Skin of body (tissue), 1 donor: ENCODE measurements at regions not wholly inside any gene's neighbourhood (a gene's known extent, or its start where the extent isn't known, plus 50 kb on each side); places are given as distances from the start of the nearest gene placed in this dataset.

ENCODE experiments used
- DNase-seq: peaks from one replicate; lab custom pipeline; 2025; lab: John Stamatoyannopoulos, UW

DNA sequence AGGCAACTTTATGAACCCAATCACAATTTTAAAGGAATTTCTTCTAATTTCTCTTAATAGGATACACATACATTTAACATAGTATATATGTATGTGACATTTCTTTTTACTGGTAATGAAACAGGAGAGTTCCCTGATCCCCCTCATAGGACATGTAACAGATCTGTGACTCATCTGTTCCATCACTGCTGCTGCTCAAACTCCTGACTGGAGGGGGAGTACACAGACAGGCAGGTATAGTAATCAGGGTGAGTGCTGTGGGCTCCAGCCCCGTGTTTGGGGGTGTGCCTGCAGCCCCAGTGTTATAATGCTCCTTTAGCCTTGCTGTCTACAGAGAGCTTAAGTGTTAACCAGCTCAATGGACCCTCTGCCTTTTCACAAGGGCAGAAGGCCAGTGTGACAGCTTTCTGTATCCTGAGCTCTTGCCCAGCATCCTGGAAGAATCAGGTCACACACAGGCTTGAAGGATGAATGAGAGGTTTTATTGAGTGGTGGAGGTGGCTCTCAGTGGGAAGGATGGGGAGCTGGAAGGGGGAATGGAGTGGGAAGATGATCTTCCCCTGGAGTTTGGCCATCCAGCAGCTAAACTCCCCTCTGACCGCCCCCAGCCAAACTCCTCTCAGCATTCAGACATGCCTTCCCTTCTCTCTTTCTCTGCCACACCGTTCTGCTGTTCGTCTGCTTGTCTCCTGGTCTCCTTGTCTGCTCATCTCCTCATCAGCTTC is 161.3 kb downstream of the ZNF608 start:
- DNase-seq, result no peak

DNA sequence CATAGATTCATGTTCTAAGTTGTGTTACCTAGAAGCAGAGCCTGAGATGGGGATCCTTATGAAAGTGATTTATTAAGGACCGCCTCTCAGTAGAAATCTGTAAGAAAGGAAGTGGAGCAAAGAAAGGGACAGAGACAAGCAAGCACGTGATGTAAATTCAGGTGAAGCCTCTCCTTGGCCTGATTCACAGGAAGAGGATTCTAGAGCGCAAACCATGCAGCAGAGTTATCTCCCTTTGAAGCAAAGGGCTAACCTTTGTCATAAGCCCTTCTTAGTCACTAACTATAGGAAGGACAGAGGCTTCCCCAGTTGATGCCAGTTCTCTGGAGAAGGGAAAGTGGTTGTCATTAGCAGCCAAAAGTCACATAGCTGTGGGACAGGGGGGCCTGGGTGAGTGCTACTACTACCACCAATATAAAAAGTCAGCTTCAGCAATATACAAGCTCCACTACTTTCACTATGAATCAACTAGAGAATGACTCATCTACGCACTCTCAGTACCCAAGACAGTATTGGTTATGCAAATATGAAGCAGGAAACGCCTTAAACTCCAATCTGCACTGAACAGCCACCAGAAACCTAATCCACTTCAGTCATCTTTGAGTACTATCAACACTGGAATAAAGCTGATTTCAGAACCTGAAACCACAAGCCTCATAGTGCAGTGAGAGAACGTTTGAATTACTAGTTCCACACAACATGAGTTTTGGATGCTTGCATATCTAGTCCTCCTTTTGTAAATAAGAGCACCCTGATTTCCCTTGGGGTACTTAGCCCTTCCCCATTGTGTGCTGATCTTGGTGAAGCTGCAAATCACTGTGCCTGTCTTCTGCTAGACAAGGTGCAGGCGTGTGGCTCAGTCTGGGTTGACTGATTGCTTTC is 162.7 kb downstream of the ZNF608 start:
- DNase-seq, result no peak

DNA sequence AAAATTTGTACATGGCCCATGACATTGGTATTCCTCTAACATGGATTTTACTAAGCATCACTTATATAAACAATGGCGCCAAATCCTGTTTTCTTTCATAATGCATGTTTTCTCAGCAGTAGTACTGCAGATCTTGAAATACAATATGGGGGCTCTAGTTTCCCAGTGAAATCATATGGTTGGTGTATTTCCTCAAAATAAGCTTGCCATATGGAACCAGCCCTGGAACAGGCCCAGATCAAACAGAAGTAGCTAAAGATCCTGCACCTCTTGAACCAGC is 163.9 kb downstream of the ZNF608 start:
- DNase-seq, result no peak

DNA sequence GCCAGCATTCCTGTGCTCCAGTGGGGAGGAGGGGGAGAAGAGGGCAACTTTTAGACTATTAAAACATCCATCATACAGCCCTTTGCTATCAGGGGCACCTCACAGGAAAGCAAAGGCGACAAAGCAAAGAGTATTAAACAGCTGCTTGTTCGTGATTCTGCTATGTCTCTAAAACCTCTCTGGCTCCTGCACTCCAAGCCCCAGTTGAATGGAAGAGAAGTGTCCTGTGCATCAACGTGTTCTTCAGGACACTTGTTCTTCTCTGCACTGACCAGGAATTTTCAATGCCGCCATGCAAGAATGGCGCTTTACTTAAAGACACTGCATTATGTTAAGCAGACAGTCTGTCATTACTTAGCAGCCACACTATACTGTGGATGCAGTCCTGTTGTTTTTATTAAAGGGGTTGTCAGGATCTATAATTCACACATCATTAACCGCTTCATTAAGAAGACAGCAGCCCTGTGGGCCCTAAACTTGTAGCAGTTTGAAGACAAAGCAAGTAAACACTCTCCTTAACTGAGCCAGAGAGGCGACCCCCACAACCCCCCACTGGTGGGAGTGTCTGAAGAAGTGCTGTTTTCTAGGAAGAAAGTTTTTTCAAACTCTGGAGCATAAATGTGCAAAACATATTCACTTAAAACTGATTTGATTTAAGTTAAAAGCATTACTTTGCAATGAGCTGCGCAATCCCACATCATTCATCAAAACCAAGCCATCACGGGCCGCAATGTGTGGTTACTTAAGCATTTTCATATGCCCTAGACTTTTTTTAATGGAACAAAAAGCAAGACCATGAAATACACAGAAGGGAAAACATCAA is 164.5 kb downstream of the ZNF608 start:
- peak; percentile 89 for DNase-seq

DNA sequence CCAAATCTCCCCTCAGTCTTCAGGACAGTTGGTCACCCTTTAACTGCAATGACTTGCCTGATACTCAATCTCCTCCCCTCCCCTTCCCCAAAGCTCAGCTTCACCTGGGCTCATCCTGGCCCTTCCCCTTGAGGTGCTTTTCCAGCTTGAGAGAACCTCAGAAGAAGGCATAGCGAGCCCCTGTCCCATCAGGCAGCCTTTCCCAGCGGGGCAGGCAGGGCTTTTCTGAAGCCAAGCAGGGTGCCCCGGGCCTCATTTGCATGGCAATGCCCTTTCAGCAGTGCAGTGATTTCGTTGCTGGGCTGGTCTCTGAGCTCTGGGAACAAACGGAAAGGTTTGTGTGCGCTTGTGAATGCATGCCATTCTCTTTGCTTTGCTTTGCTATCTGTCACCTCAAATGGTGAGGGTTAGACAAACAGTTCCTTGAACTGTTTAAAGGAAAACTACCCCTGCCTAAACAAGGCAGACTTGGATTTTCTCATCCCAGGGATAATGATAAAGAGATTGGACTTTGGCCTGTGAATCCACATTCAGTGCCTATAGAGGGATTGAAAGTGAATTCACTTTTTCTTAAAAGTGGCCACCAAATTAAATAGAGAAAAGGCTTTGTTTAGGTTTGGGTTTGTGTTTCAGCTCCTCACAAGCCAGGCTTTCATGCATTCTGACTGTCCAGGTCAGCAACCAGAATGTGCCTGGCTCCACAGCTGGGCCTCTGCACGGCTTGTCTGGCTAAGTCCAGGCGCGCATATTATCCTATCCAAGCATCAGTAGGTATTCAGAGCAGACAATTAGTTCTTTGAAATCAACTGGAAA is 165.3 kb downstream of the ZNF608 start:
- DNase-seq, result no peak

DNA sequence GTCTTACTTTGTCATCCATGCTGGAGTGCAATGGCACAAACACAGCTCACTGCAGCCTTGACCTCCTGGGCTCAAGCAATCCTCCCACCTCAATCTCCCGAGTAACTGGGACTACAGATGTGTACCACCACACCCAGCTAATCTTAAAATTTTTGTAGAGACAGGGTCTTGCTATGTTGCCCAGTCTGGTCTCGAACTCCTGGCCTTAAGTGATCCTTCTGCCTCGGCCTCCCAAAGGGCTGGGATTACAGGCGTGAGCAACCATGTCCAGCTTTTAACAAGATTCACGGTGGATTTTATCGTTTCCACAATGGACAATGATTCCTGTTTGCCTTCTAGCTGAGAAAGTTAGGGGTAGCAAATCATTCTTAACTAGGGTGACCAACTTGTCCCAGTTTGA is 165.9 kb downstream of the ZNF608 start:
- DNase-seq, result no peak

DNA sequence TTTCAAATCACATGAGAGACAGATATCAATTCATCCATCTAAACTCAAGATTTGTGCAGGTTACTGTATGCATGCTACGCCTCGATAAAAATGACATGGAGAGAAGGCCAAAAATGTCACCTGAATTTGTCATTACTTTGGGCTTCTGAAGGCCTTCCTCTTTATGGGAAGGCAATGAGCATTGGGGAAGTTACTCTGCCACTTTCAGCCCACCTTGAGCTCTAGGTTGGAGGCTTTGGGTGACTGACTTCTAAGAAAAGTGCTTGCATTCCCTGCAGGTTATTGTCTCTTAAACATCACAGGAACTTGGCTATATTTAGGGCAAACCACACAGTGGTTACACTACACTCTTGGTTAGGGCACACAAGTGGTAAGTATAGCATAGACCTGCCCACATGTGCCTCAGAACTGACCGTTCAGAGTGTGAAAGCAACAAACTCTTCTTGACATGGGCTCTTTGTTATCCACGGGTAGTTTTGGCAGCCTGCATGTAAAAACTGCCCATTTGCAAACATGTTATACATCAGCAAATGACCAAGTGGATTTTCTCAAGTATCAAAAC is 169.5 kb downstream of the ZNF608 start:
- no peak for DNase-seq

DNA sequence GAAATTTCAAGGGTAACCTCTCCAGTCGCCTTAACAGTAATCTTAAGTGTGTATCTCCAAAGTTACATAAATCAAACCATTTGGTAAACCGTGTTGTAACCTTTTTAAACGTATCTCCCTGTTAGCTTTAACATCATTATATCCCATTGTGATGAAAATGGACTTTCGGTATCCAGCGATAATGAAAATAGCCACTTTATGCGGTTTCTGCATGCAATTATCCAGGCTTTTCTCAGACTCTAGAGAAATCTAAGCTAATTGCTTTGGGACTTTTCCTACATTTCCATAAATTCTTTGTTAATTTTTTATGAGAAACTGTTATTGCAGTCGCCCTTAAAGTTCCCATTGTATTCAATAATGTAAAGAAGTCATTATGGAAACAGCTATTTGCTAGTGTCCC is 170.7 kb downstream of the ZNF608 start:
- DNase-seq, result no peak

DNA sequence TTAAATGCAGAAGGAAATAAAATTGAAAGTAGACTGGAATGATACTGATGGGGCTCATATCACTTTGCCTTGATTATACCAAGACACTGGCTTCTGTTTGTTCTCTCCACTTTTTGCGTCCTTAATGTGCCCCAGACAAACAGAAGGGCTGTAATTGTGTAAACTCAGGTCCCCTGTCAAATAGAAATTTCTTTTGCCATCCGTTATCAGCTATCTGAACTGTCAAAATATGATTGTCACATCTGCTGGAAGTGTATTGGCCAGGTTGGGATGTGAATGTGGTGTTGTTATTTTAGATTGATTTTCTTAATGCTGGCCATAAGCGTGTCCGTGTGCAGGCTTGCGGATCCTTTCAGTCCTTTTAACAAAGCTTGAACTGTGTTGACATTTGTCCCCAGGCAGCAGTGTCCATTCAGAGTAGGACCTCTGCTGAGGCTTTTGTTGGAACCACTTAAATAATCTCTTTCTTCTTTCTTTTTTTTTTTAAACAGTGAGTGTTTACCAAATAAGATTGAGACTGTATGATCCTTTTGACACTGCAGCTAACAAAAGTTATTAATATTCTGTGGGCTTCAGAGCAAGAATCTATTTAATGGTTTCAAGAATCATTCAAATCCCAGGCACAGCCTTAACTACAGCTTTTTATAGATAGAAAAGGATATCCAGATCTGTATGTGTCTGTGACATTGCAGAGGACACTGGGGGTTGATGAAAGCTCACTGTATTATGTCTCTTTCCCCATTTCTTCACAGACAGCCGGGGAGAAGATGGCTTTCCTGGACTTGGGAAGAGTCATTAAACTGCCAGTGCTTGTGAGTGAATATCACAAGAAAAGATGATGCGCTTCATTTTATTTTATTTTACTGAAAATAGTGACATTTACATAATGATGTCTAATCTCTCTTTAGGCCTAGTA is 171.7 kb downstream of the ZNF608 start:
- no peak for DNase-seq

DNA sequence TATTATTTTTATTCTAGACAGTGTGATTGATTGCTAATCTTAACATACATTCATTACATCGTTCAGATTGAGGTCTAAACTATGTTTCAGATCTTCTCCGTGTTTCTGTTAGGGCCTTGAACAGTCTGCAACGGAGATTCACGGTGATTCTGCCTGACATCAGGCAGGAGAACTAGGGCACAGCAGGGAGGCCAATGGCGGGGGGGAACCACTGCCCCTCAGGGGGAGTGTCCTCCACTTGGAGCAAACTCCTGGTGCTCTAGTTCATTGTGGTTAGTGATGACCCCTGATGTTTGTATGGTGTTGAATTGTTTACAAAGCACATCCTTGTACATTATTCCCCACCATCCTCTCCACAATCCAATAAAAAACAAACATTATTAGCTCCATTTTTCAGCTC is 173.5 kb downstream of the ZNF608 start:
- DNase-seq, result no peak

DNA sequence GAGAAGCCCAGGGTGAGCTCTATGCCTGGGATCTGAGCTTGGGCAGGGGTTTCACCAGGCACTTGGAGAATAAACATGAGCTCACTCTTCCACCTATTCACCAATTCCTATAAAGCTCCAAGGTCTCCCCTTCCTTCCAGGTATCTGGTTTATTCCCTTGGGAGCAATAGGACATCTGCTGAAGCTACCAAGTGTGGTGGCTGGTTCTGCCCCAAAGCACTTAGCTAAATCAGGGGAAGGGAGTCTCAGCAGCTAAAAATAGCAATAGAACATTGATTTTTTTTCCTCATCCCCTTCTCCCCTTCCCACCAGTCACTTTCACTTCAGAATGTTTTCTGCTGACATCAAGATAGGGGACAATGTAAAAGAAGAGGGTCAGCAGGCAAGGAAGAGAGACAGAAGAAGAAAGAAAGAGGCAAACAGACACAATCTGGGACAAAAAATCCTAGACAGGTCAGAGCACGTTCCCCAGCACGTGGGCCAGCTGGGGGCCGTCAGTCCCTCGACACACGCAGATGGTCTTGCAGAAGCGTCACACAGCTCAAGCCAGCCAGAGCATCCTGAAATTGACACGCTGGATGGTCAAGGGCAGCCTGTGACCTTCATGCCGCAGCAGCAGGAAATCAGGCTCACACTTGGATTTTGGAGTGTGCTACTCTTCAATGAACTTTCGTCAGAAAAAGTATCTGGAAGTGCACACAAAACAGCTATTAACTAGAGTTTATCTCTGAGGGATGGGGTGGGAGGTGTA is 176.0 kb downstream of the ZNF608 start:
- no peak for DNase-seq

DNA sequence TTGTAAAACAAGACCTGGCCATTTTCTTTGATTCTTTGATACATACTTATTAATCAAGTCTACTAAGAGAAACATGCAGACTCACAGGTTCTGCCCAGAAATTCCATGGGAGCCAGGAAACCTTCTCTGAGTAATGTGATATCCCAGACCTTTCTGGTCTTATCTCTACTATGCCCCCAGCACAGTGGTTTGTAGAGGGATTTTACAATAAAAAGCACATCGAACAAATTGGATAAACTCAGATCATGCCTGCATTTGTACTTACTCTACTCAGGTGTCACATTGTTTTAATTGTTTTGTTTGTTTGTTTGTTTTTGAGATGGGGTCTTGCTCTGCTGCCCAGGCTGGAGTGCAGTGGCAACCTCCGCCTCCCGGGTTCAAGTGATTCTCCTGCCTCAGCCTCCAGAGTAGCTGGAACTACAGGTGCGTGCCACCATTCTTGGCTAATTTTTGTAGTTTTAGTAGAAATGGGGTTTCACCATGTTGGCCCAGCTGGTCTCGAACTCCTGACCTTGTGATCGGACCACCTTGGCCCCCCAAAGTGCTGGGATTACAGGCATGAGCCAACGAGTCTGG is 179.5 kb downstream of the ZNF608 start:
- DNase-seq, result no peak

DNA sequence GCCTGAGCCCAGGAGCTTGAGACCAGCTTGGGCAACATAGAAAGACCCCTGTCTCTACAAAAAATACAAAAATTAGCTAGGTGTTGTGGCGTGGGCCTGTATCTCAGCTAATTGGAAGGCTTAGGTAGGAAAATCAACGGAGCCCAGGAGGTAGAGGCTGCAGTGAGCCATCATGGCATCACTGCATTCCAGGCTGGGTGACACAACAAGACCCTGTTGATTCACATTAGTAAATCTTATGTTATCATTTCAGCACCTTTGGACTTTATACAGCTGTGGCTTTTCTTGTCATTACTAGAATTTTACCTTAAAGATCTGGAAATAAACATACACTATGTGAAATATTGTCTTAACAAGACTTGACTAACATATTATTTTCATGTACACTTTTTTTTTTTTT is 185.0 kb downstream of the ZNF608 start:
- no peak for DNase-seq

DNA sequence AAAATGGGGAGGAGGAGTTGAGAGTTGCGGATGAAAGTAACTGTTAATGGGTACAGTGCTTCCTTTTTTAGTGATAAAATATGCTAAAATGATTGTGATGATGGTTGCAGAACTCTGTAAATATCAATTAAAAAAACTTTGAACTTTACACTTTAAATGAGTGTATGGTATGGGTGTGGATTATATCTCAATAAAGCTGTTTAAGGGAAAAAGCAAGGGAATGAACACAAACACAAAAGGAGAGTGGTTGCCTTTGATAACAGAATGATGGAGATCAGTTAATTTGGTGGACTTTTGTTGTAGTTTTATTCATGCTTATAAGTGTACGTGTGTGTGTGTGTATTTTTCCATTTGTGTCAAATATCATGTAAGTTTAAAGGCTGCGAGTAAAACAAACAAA is 186.1 kb downstream of the ZNF608 start:
- DNase-seq, result no peak

DNA sequence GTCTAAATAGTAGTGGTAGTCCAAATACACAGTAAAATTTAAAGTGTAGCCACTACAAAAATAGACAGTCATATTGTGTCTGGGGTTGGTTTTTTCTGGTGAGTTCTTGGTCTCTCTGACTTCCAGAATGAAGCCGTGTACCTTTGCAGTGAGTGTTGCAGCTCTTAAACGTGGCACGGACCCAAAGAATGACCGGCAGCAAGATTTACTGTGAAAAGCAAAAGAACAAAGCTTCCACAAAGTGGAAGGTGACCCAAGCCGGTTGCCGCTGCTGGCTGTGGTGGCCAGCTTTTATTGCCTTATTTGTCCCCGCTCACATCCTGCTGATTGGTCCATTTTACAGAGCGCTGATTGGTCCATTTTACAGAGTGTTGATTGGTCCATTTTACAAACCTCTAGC is 188.7 kb downstream of the ZNF608 start:
- no peak for DNase-seq

DNA sequence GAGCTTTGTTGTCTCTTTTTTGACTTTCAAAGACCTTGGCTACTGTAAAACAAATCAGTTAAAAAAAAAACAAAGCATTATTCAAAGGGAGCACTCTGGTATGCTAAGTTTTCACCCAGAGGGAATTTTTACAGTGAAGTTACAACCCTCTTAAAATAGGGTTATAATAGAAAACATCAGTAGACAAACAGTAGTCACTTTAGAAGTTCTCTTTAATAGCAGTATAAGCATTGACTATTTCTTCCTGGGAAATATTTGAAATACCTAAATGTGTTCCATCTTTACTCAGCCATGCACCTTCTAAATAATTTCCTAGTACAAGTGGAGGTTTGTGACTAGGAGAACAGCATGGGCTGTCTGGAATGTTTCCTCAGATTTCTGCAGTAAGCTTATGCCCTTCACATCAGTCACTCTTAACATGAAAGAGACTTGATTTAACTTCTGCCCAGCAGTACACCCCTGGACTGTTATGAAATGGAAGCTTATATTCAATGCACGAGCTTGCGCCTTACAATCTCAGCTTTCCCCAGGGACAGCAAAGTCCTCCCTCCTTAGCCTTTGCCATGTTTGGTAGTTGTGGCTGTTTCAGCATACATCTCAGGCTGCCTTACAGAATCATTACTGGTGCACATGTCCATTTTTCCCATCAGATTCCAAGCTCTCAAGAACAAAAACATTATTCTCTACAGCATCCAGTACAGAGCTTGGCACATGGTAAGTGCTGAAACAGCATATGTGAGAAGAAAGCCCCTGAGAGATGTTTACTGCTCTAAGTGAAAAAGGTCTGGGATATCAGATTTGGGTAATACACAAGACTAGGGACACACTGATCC is 191.5 kb downstream of the ZNF608 start:
- no peak for DNase-seq

DNA sequence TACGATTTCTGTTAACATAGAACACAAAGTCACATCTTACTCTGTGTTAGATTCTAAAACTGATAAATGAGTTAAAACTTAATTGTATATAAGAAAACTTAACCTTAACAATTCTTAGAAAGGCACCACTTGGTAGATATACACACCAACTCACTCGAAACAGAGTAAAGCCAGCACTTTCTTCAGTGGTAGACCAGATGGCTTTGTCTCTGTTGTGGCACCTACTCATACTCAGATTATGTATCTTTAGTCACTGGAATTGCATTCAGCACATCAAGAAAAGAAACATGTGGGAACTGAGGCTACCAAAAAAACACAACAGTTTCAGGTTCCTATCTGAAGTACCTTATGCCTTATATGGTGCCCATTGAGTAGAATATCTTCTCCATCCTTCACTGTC is 192.5 kb downstream of the ZNF608 start:
- no peak for DNase-seq

DNA sequence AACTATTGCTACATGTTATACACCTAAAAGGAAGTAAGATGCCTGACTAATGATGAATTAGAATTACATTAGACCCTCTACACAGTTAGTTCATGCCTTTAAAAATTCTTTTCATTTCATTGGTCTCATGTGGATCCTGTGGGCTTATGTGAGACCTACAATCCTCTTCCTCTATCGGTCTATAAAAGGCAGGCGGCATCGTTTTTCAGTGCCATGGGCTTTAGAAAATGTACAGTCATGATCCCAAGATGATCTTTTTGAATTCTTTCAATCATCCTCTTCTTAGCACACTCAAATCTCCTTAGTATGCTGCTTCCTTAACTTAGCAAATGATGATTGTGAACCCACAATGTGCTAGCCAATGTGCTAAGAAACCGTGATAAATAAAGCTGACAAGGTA is 193.9 kb downstream of the ZNF608 start:
- no peak for DNase-seq
